ENCODE measurements at regions not wholly inside any gene's neighbourhood (a gene's known extent, or its start where the extent isn't known, plus 50 kb on each side); places are given as distances from the start of the nearest gene placed in this dataset.

- TF ChIP-seq CTCF (IDR thresholded peaks at IDR 0.05; ENCODE audit: insufficient read depth, low read depth, low read length) (no peak), EZH2 (IDR thresholded peaks at IDR 0.05; ENCODE audit: insufficient read depth, low read length) (no peak)
Measured at GRCh38 chr11:122524898-122525297, 130.6 kb upstream of the UBASH3B start.

Measured in astrocyte (in vitro differentiated cells and primary cell).